Astrocyte (in vitro differentiated cells and primary cell): ENCODE measurements at regions not wholly inside any gene's neighbourhood (a gene's known extent, or its start where the extent isn't known, plus 50 kb on each side); places are given as distances from the start of the nearest gene placed in this dataset.

Experiments used
- EZH2 ChIP-seq: IDR thresholded peaks from 2 replicates; pipeline ENCODE4 v1.6.1; 2012; ENCODE audit warnings: mild to moderate bottlenecking, low read length, inconsistent platforms; ENCODE audit not compliant: insufficient read depth
- TF ChIP-seq, protein P1 (sequence below): IDR thresholded peaks from 2 replicates; pipeline ENCODE4 v1.5.1; 2011; ENCODE audit warnings: low read depth, mild to moderate bottlenecking, inconsistent platforms, low read length, moderate library complexity; ENCODE audit not compliant: insufficient read depth

DNA sequence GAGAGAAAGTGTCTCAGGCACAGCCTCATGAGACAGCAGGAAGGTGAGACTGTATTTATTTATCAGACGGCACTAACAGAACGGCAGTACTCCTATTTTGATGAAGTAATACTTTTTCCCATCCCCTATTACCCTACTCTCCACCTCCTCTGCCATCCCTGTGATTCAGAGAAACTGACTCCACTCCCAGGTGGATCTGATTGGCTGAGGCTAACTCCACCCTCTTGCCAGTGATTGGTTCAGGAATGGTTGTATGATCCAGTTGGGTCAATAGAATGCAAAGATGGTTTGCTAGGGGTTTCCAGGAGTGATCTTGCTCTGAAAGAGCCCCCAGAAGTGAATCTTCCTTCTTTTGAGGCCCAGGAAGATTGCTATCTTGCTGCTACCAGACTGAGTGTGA lies 65.9 kb upstream of the RCN1 start:
- TF ChIP-seq, protein P1, sequence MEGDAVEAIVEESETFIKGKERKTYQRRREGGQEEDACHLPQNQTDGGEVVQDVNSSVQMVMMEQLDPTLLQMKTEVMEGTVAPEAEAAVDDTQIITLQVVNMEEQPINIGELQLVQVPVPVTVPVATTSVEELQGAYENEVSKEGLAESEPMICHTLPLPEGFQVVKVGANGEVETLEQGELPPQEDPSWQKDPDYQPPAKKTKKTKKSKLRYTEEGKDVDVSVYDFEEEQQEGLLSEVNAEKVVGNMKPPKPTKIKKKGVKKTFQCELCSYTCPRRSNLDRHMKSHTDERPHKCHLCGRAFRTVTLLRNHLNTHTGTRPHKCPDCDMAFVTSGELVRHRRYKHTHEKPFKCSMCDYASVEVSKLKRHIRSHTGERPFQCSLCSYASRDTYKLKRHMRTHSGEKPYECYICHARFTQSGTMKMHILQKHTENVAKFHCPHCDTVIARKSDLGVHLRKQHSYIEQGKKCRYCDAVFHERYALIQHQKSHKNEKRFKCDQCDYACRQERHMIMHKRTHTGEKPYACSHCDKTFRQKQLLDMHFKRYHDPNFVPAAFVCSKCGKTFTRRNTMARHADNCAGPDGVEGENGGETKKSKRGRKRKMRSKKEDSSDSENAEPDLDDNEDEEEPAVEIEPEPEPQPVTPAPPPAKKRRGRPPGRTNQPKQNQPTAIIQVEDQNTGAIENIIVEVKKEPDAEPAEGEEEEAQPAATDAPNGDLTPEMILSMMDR, result no peak
- no peak for TF ChIP-seq EZH2
